GM12891 (cell line): ENCODE measurements at regions not wholly inside any gene's neighbourhood (a gene's known extent, or its start where the extent isn't known, plus 50 kb on each side); places are given as distances from the start of the nearest gene placed in this dataset.

ENCODE experiments used
- POLR2A ChIP-seq: IDR thresholded peaks from 2 replicates; pipeline ENCODE4 v1.6.1; 2011; ENCODE audit warnings: low read depth, low read length, control low read depth
- POLR2AphosphoS5 ChIP-seq: IDR thresholded peaks from 2 replicates; pipeline ENCODE4 v1.6.1; 2011; ENCODE audit warnings: low read depth, low read length, control low read depth

GRCh38 chr3:5388091-5388490 lies 200.6 kb downstream of the EDEM1 start:
- no peak for TF ChIP-seq POLR2AphosphoS5
- no peak for TF ChIP-seq POLR2A
